Iris pigment epithelial cell (primary cell): ENCODE measurements at regions not wholly inside any gene's neighbourhood (a gene's known extent, or its start where the extent isn't known, plus 50 kb on each side); places are given as distances from the start of the nearest gene placed in this dataset.

Experiments used
- DNase-seq: peaks from one replicate; pipeline ENCODE4 v3.0.0-alpha.2; 2011; ENCODE audit warnings: low read depth

GRCh38 chr17:73694491-73694890, 50.2 kb upstream of the SDK2 start:
- no peak for DNase-seq

GRCh38 chr17:73695035-73695738, 50.9 kb upstream of the SDK2 start:
- no peak for DNase-seq

GRCh38 chr17:73696251-73696650, 52.0 kb upstream of the SDK2 start:
- DNase-seq = no peak

GRCh38 chr17:73697872-73698271, 53.6 kb upstream of the SDK2 start:
- no peak for DNase-seq

- no peak for DNase-seq
These were observed 54.7 kb upstream of the SDK2 start for GRCh38 chr17:73698966-73699365.

- DNase-seq = no peak
These were observed 57.5 kb upstream of the SDK2 start for GRCh38 chr17:73701701-73702100.

DNA sequence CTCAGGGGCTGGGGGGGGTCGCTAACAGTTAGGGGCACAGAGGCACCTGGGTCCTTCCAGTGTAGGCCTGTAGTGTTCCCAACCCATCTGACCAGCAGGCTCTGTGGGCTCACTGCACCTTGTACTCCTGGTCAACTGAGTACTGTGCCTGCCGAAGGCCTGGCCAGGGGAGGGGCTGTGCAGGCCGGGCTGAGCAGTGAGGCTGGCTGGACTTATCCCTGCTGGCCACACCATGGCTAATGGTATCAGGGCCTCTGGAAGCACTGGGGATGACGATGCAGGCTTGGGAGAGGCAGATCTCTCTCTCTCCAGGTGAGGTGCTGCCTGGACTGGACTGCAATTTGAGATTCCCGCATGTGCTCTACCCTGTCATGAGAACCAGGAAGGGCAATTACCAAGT, 58.9 kb upstream of the SDK2 start:
- DNase-seq = no peak

DNA sequence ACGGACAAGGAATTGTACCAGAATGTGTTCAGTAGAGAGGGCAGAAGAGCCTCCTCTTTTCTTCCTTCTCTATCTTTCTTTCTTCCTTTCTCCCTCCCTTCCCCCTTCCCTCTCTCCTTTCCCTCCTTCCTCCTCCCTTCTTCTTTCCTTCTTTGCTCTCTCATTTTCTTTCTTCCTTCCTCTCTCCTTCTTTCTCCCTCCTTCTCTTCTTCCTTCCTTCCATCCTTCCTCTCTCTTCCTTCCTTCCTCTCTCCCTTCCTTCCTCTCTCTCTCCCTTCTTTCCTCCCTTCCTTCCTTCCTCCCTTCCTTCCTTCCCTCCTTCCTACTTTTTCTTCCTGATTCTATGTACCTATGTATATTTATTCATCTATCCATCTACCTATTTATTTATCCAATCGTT, 59.7 kb upstream of the SDK2 start:
- DNase-seq = no peak

GRCh38 chr17:73705594-73705993, 61.3 kb upstream of the SDK2 start:
- peak; percentile 38 for DNase-seq

- DNase-seq = no peak
These were observed 62.2 kb upstream of the SDK2 start for GRCh38 chr17:73706428-73706827.

DNA sequence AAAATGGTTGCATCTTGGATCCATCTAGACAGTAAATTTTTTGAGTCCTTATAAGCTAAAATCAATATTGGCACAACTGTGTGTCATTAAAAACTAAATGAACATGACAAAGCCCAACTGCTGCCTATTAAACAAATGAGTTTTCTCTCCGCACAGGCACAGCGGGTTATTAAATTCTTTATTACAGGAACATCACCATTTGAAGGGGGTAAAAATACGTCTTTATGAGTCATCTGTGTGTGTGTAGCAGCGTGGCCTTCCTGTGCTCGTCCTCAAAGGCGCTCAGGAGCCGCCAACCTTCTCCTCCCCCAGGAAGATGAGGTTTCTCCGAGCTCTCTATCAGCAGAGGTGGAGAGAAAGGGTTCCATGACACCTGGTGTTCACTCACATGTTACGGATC, 62.6 kb upstream of the SDK2 start:
- no peak for DNase-seq

- DNase-seq = no peak
These were observed 63.1 kb upstream of the SDK2 start for GRCh38 chr17:73707358-73707757.

DNA sequence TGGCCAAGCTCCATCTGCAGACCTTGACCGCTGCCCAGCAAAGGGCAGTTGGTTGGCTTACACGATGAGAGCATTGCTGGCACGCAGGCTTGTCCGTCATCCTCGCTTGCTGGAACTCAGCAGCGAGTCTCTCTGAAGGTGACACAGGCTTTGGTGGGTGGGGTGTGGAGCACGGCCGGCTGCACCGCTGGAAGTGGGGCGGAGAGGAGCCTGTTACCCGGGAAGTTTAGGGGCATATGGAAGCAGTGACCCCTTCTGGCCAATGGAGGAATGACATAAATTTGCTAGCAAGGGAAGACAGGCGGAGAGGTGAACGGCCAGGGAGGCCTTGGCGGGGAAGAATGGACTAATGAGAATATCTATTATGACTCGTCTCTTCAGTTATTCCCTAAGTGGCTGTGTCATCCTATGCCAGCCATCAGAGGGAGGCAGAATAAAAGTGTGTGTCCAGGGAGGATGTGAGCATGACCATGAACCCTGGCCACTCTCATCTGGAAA, 65.9 kb upstream of the SDK2 start:
- peak; percentile 48 for DNase-seq

DNA sequence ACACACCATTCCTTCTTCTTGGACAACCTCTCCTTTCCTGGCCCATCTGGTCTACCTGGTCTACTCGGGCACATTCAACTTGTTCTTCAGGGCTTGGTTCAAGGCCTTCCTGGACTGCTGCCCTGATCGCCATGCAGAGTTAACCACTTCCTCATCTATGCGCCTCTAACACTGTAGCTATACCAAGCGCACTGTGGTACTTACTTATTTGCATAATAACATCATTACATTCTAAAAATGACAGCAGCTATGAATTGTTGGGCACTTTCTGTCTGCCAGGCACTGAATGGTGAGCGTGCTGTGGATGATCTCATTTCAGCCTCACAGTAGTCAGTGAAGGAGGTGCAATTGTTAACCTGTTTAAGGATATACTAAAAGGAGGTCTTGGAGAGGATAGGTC, 66.9 kb upstream of the SDK2 start:
- DNase-seq = no peak

GRCh38 chr17:73711916-73712315, 67.7 kb upstream of the SDK2 start:
- DNase-seq = no peak

DNA sequence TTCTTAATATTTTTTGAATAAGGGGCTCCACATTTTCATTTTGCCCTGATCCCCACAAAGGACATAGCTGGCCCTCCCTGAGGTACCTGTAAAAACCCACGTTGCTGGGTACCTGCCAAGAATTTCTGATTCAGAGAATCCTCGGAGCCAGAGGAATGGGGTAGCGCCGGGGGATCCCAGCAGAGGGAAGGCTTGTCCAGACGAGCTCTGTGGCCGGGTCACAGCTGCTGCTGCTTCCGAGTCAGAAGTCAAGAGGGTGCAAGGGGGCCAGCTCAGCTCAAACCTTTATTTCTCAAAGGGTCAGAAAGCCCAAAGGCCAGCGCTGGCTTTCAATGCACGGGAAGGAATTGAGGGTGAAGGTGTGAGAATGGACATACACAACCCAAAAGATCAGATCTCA, 68.9 kb upstream of the SDK2 start:
- no peak for DNase-seq

DNA sequence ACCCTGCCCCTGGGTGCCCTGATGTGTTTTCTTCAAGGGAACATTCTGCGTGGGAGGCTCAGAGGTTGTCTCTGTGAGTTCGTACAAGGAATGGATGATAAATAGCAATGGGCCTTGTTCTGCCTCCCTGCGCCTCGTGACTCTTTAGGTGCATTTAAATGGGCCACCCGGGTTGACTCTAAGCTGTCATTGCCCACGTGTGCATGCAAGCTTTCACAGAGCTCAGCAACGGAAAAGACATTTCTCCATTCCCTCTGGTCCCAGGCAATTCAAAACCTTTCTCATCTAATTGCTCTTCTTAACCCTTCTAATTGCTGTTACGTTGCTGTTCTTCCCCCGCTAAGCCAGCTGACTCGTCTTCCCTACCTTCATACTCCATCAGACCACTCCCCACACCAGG, 71.5 kb upstream of the SDK2 start:
- DNase-seq = no peak

- DNase-seq = no peak
These were observed 73.4 kb upstream of the SDK2 start for GRCh38 chr17:73717690-73718089.

DNA sequence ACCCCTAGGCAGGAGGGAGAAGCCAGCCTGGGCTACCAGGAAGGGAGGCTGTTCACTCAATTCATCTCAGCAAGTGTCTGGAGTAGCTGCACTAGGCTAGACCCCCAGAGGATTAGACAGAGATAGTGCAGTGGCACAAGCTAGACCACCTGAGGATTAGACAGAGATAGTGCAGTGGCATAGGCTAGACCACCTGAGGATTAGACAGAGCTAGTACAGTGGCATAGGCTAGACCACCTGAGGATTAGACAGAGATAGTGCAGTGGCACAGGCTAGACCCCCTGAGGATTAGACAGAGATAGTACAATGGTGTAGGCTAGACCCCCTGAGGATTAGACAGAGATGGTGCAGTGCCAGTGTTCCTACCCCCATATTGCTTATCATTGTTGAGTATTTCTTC, 74.1 kb upstream of the SDK2 start:
- DNase-seq = no peak

DNA sequence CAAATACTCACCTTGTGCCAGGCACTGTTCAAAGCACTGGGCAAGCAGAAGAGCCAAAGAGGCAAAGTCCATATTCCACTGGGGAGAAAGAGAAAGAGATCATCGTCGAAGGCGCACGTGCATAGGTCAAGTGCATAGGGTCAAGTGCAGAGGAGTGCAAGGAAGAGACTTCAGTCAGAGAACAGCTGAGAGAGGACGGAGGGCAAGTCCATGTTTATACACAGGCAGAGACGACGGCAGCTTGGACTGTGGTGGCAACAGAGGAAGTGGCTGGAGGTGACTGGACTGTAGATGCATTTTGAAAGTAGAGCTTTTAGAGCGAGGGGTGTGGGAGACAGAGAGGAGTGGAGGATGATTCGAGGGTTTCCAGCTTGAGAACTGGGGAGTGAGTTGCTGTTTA, 74.7 kb upstream of the SDK2 start:
- DNase-seq = no peak

- DNase-seq = no peak
These were observed 75.4 kb upstream of the SDK2 start for GRCh38 chr17:73719588-73720071.

DNA sequence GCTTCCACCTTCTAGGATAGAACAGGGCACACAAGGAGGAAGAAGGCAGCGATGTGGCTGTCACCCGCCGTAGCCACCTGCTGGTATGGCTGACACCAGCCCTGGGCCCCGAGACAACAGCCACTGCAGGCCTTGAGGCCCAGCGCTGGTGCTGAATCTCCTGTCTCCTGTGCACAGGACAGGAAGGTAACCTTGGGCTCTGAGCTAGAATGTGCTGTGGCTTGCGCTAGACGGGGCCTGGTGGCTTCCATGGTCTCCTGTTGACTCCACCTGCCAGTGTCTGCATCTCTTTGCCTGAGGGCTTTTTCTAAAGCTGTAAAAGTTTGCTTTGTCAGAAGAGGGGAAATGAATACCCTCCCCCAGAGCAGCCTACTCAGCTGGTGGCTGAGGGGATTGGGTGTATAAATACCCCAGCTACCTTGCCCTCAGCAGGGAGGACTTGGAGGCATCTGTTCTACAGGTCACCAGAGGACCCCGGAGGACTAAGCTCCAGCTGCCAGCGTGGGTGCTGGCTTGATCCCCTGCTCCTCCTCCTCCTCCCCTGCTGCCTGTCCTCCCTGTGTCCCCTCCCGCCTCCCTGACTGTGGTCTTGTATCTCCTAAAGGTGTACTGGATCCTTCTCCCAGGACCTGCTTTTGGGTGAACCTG, 76.1 kb upstream of the SDK2 start:
- DNase-seq = no peak

- no peak for DNase-seq
These were observed 77.9 kb upstream of the SDK2 start for GRCh38 chr17:73722165-73722564.

- DNase-seq = no peak
These were observed 79.1 kb upstream of the SDK2 start for GRCh38 chr17:73723317-73723716.
